NB4 (cell line): ENCODE measurements at regions not wholly inside any gene's neighbourhood (a gene's known extent, or its start where the extent isn't known, plus 50 kb on each side); places are given as distances from the start of the nearest gene placed in this dataset.
"Not testable (repeated sequence)": the region's sequence is repeated elsewhere in the genome, so short reads cannot be mapped to it uniquely, and the experiment has no call there.

Experiments used
- DNase-seq: peaks from one replicate; pipeline ENCODE4 v3.0.0; 2010; ENCODE audit warnings: low read depth
- H3K4me3 ChIP-seq: one replicate; pipeline ENCODE4 v1.5.1; 2011; ENCODE audit warnings: mild to moderate bottlenecking, low read depth, low read length, moderate library complexity
- MYC ChIP-seq: IDR thresholded peaks from 2 replicates; pipeline ENCODE4 v1.6.1; 2011; ENCODE audit warnings: low read depth, low read length
- POLR2A ChIP-seq: IDR thresholded peaks from 2 replicates; pipeline ENCODE4 v1.6.1; 2011; ENCODE audit warnings: mild to moderate bottlenecking; ENCODE audit not compliant: insufficient read length; ENCODE audit errors: extremely low read depth
- TF ChIP-seq, protein P1 (sequence below): IDR thresholded peaks from 2 replicates; pipeline ENCODE4 v1.6.1; 2011; ENCODE audit warnings: low read depth, low read length
- TF ChIP-seq, protein P2 (sequence below): IDR thresholded peaks from one replicate; pipeline ENCODE4 v1.5.1; 2012; ENCODE audit warnings: low read depth, low read length

DNA sequence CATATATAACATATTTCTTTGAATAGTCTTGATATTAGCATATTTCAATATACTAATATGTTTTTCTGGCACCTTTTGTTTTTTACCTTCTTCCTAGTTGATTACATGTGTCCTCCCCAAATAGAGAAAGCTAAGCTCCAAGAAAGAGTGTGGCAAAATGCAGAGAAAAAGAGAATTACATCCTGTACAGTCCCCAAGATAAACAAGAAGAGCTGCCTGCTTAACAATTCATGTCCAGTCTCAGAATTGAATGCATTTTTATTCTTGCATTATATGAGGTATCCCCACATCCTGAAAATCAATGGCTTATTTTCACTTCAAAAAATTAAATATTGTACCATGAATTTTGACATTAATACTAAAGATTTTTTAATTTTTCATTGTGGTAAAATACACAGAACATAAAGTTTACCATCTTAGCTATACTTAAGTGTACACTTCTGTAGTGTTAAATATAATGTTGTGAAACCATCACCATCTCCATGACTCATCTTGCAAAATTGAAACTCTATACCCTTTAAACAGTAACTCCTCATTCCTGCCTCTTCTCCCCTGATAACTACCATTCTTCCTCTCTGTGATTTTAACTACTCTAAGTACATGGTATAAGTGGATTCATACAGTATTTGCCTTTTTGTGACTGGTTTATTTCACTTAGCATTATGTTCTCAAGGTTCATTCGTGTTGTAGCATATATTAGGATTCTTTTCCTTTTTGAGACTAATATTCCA, 490.3 kb downstream of the COL12A1 start:
- H3K4me3 ChIP-seq, result no peak overlapping the region
- TF ChIP-seq, protein P1, sequence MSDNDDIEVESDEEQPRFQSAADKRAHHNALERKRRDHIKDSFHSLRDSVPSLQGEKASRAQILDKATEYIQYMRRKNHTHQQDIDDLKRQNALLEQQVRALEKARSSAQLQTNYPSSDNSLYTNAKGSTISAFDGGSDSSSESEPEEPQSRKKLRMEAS, result no peak
- TF ChIP-seq MYC, result no peak
- TF ChIP-seq POLR2A, result no peak
- TF ChIP-seq, protein P2, sequence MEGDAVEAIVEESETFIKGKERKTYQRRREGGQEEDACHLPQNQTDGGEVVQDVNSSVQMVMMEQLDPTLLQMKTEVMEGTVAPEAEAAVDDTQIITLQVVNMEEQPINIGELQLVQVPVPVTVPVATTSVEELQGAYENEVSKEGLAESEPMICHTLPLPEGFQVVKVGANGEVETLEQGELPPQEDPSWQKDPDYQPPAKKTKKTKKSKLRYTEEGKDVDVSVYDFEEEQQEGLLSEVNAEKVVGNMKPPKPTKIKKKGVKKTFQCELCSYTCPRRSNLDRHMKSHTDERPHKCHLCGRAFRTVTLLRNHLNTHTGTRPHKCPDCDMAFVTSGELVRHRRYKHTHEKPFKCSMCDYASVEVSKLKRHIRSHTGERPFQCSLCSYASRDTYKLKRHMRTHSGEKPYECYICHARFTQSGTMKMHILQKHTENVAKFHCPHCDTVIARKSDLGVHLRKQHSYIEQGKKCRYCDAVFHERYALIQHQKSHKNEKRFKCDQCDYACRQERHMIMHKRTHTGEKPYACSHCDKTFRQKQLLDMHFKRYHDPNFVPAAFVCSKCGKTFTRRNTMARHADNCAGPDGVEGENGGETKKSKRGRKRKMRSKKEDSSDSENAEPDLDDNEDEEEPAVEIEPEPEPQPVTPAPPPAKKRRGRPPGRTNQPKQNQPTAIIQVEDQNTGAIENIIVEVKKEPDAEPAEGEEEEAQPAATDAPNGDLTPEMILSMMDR, result no peak
- DNase-seq, result peak; percentile 6

DNA sequence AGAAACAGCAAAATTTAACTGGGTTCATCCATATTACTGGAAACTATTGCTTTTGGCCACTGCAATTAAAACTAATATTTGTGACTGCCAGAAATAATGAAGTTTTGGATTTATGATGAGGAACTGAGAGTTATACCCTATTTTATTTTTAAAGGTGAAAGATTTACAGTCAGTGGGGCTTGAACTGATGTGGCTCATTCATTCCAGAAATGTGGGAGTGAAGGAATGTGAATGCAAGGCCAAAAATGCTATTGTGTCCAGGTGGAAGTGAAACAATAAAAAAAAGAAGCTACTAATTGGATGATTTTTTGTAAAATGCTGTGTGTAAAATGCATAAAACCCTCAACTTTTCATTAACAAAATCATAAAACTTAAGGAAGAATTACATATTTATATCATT, 491.9 kb downstream of the COL12A1 start:
- no peak for DNase-seq
- no peak for TF ChIP-seq MYC
- TF ChIP-seq, protein P1, result no peak
- TF ChIP-seq POLR2A, result no peak
- TF ChIP-seq, protein P2, result no peak
- H3K4me3 ChIP-seq, result no peak overlapping the region

DNA sequence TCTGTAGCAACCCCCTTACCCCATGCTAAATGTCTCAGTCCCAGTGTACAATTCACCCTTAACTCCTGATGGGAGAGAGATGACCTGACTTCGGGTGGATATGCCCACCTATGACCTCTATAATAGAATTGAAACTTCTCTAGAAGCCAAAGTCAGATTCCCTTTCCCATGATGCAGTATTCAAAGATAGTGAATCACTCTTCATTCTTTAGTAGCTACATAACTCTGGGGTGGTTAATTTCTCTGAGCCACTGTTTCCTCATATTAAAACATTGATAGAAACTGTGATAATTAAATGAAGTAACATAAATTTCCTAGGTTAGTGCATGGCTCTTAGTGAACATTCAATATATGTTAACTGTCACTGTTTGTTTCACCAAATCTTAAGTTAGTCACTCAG, 500.4 kb downstream of the COL12A1 start:
- DNase-seq, result no peak
- TF ChIP-seq POLR2A, result no peak
- TF ChIP-seq, protein P2, result no peak
- TF ChIP-seq MYC, result no peak
- TF ChIP-seq, protein P1, result no peak
- H3K4me3 ChIP-seq, result no peak overlapping the region

DNA sequence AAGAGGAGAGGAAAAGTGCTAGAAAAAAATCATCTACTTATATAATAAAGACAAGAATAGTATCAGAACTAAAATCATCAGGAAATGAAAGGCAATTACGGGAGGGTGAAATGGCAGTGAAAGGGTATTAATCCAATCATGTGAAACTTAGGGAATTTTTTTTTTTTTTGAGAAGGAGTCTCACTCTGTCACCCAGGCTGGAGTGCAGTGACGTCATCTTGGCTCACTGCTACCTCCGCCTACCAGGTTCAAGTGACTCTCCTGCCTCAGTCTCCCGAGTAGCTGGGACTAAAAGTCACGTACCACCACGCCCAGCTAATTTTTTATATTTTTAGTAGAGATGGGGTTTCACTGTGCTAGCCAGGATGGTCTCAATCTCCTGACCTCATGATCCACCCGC, 501.3 kb downstream of the COL12A1 start:
- not testable (repeated sequence) for H3K4me3 ChIP-seq

DNA sequence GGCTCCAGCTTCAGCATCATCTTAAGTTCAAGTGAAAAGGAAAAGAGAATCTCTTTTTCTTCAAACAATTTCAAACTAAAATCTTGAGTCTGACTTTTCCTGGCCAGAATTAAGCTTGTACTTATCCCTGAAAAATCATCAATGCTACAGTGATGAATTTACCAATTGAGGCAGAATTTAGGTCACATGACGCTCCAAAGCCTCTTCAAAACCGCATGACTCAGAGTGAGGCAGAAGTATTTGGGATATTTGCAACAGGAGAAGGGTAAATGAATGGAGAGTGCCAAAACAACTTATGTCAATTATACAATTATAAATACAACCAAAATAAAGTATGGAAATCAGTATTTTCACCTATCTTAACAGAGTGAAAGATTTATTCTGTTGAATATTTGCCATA, 515.5 kb downstream of the COL12A1 start:
- DNase-seq, result no peak
- H3K4me3 ChIP-seq, result no peak overlapping the region
- TF ChIP-seq, protein P1, result no peak
- no peak for TF ChIP-seq POLR2A
- TF ChIP-seq, protein P2, result no peak
- no peak for TF ChIP-seq MYC

More for the DNA sequence above, 501.3 kb downstream of the COL12A1 start:
- not testable (repeated sequence) for DNase-seq

DNA sequence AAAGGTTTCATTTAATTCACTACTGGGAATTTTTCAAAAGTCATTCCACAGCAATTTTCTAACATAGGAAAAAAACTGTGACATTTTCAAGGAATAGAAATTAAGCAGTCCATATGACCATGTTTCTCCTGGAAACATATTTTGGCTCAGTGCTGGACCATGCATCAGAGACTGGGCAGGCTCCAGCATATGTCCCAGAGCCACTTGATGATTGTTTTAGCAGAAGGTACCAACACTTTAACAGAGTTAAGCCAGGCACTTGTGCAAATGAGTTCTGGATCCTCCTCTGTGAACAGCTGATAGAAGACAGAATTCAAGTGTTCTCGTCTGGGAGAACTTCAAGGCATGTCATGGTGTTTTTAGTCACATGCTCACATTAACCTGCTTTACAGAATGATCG, 516.3 kb downstream of the COL12A1 start:
- no peak for DNase-seq
- no peak for TF ChIP-seq POLR2A
- TF ChIP-seq, protein P1, result no peak
- H3K4me3 ChIP-seq, result no peak overlapping the region
